Suprapubic skin (tissue), 4 donors: ENCODE measurements at regions not wholly inside any gene's neighbourhood (a gene's known extent, or its start where the extent isn't known, plus 50 kb on each side); places are given as distances from the start of the nearest gene placed in this dataset.

ENCODE experiments used
- DNase-seq, 2 donors: peaks; one replicate each; pipeline ENCODE4 v3.0.0-alpha.2; 2019; ENCODE audit warnings: low spot score in 2 of 2
- H3K27ac ChIP-seq: fragments of 200-600 bp; sonication (generic); one replicate; pipeline ENCODE4 v1.5.1; 2019
- H3K27me3 ChIP-seq: fragments of 200-600 bp; sonication (generic); one replicate; pipeline ENCODE4 v1.5.1; 2019
- H3K36me3 ChIP-seq: fragments of 200-600 bp; sonication (generic); one replicate; pipeline ENCODE4 v1.5.1; 2019
- H3K4me1 ChIP-seq: fragments of 200-600 bp; sonication (generic); one replicate; pipeline ENCODE4 v1.5.1; 2019
- H3K4me3 ChIP-seq: fragments of 200-600 bp; sonication (generic); one replicate; pipeline ENCODE4 v1.5.1; 2019; ENCODE audit warnings: mild to moderate bottlenecking
- H3K9me3 ChIP-seq: fragments of 200-600 bp; sonication (generic); one replicate; pipeline ENCODE4 v1.5.1; 2019
- CTCF ChIP-seq, 2 donors: fragments of 200-600 bp in 1 of 2; fragments of 450-650 bp in 1 of 2; sonication (generic) in 1 of 2; IDR thresholded peaks; one replicate each; pipeline ENCODE4 v1.5.1; 2016 to 2019; ENCODE audit warnings: antibody characterized with exemption in 2 of 2, mild to moderate bottlenecking in 1 of 2, moderate library complexity in 1 of 2
- EP300 ChIP-seq: sonication (generic); formaldehyde crosslinking; IDR thresholded peaks from one replicate; pipeline ENCODE4 v1.6.1; 2017; ENCODE audit warnings: antibody characterized with exemption
- POLR2A ChIP-seq, 2 donors: fragments of 450-650 bp; IDR thresholded peaks; one replicate each; pipeline ENCODE4 v1.6.1; 2017; ENCODE audit warnings: antibody characterized with exemption in 2 of 2, mild to moderate bottlenecking in 2 of 2, moderate library complexity in 2 of 2
- POLR2AphosphoS5 ChIP-seq, 3 donors: sonication (generic); formaldehyde crosslinking; IDR thresholded peaks; one replicate each; pipeline ENCODE4 v1.6.1; 2017; ENCODE audit warnings: antibody characterized with exemption in 3 of 3
- WGBS: methylation state at CpG from one replicate; pipeline ENCODE4 v1.1.5; 2018; 5-methylcytosine and 5-hydroxymethylcytosine counted together

GRCh38 chrX:122555925-122556324, 628.2 kb upstream of the GRIA3 start:
- H3K4me1 ChIP-seq = no peaks in the 10 kb centered on the region
- no peak for TF ChIP-seq CTCF (IDR thresholded peaks at IDR 0.05)
- TF ChIP-seq POLR2AphosphoS5 (IDR thresholded peaks at IDR 0.05) = no peak
- no peak for TF ChIP-seq EP300
- TF ChIP-seq POLR2A (IDR thresholded peaks at IDR 0.05) = no peak

GRCh38 chrX:122565952-122566351, 618.1 kb upstream of the GRIA3 start:
- no peaks in the 10 kb centered on the region for H3K36me3 ChIP-seq
- DNase-seq = no peak
- no peaks in the 10 kb centered on the region for H3K9me3 ChIP-seq
- no peak overlapping the region for H3K27ac ChIP-seq
- H3K27me3 ChIP-seq = no peaks in the 10 kb centered on the region
- WGBS = 4% methylated on average over 1 of the region's 1 CpG
- TF ChIP-seq CTCF (IDR thresholded peaks at IDR 0.05) (no peak), POLR2AphosphoS5 (IDR thresholded peaks at IDR 0.05) (no peak), POLR2A (IDR thresholded peaks at IDR 0.05) (no peak), EP300 (no peak)
- no peaks in the 10 kb centered on the region for H3K4me1 ChIP-seq
- H3K4me3 ChIP-seq = no peak overlapping the region

More at GRCh38 chrX:122555925-122556324, 628.2 kb upstream of the GRIA3 start:
- H3K9me3 ChIP-seq = no peaks in the 10 kb centered on the region
- DNase-seq = no peak
- no peak overlapping the region for H3K27ac ChIP-seq
- no peak overlapping the region for H3K4me3 ChIP-seq
- 82% methylated on average over 1 of the region's 2 CpGs for WGBS
- no peaks in the 10 kb centered on the region for H3K36me3 ChIP-seq
- no peaks in the 10 kb centered on the region for H3K27me3 ChIP-seq

GRCh38 chrX:122566401-122566800, 617.7 kb upstream of the GRIA3 start:
- Histone ChIP-seq H3K27ac (no peak overlapping the region), H3K27me3 (no peaks in the 10 kb centered on the region), H3K9me3 (no peaks in the 10 kb centered on the region), H3K4me1 (no peaks in the 10 kb centered on the region), H3K4me3 (no peak overlapping the region), H3K36me3 (no peaks in the 10 kb centered on the region)
- TF ChIP-seq EP300 (no peak), POLR2A (IDR thresholded peaks at IDR 0.05) (no peak), CTCF (IDR thresholded peaks at IDR 0.05) (no peak), POLR2AphosphoS5 (IDR thresholded peaks at IDR 0.05) (no peak)
- DNase-seq = no peak

- TF ChIP-seq EP300 (no peak), POLR2A (IDR thresholded peaks at IDR 0.05) (no peak), POLR2AphosphoS5 (IDR thresholded peaks at IDR 0.05) (no peak), CTCF (IDR thresholded peaks at IDR 0.05) (no peak)
- no peak for DNase-seq
- 61% methylated on average over 3 of the region's 3 CpGs for whole genome bisulfite sequencing
- Histone ChIP-seq H3K4me3 (no peak overlapping the region), H3K36me3 (no peaks in the 10 kb centered on the region), H3K27ac (no peak overlapping the region), H3K4me1 (no peaks in the 10 kb centered on the region), H3K9me3 (no peaks in the 10 kb centered on the region), H3K27me3 (no peaks in the 10 kb centered on the region)
These were observed 616.2 kb upstream of the GRIA3 start for GRCh38 chrX:122567911-122568310.

- no peaks in the 10 kb centered on the region for H3K4me1 ChIP-seq
- H3K36me3 ChIP-seq = no peaks in the 10 kb centered on the region
- H3K27me3 ChIP-seq = no peaks in the 10 kb centered on the region
- no peaks in the 10 kb centered on the region for H3K9me3 ChIP-seq
- DNase-seq = no peak
- TF ChIP-seq CTCF (IDR thresholded peaks at IDR 0.05) (no peak), POLR2AphosphoS5 (IDR thresholded peaks at IDR 0.05) (no peak), EP300 (no peak), POLR2A (IDR thresholded peaks at IDR 0.05) (no peak)
- H3K27ac ChIP-seq = no peak overlapping the region
- no peak overlapping the region for H3K4me3 ChIP-seq
- WGBS = 59% methylated on average over 4 of the region's 4 CpGs
These were observed 611.6 kb upstream of the GRIA3 start for GRCh38 chrX:122572461-122572860.
